GM19328 (cell line): ENCODE measurements at regions not wholly inside any gene's neighbourhood (a gene's known extent, or its start where the extent isn't known, plus 50 kb on each side); places are given as distances from the start of the nearest gene placed in this dataset.
"Not testable (repeated sequence)": the region's sequence is repeated elsewhere in the genome, so short reads cannot be mapped to it uniquely, and the experiment has no call there.

ENCODE experiments used
- ATAC-seq: cut with Tn5 transposase; IDR thresholded peaks from one replicate; pipeline ENCODE4 v1.9.1; 2021; ENCODE audit warnings: mild to moderate bottlenecking, moderate library complexity; ENCODE audit not compliant: unreplicated experiment

DNA sequence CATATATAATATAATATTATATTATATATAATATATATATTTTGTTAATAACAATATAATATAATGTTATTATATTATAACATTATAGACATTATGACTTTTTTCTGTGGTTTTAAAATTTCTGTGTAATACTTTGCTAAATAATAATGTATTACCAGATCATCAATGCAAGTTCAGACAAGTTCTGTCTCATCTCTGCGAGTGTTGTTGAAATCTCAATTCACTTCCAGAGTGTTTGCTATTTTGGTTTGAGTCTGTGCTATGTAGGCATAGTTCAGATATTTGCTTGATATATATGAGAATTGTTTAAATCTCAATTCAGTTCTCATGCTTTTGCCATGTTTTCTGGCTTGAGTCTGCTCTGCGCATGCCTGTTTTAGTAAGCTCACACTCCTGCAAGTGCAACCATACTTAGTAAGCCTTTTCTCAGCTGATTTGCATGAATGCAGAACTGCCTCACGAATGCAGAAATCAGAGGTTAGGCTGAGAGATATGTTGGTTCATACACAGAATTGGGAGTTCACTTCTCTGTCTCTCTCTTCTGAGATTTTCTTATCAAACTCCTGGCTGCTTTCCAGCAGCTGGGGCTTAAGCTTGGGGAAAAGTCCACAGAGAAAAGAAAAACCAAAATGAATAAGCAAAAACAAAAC, 830.2 kb upstream of the SORCS1 start:
- ATAC-seq, result no peak

DNA sequence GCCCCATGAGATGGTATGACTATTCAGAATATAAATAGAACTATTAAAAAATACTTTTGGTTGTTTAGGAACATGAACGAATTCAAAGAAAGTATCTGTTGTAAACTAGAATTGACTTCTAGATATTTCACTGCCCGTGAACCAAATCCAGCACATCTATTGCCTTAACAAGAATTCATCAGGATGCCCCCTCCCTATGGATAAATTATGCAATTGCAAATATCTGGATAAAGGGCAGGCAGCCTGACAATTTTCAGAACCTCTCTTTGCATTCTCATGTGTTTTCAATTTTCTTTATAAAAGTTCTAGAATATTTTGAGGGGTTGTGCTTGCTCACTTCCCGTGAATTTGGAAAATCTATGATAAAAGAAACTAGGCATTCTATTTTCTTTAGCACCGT, 822.1 kb upstream of the SORCS1 start:
- no peak for ATAC-seq

DNA sequence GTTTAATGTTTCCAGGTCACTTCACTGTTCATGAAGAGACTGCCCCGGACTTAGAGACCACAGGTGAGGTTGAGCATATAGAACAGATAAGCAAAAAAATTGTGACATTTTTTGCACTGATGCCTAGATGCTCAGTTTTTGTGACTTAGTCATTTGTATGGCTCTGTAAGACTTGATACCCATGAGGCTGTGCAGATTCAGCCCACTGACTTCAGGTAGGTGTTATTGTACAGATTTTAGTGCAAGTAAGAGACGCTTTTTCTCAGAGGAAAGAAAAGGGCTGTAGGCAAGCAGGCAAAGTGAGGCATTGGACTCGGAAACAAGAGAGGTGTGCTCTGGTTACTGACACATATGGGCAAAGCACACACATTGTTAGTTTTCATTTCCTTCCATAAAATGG, 820.1 kb upstream of the SORCS1 start:
- ATAC-seq, result no peak

DNA sequence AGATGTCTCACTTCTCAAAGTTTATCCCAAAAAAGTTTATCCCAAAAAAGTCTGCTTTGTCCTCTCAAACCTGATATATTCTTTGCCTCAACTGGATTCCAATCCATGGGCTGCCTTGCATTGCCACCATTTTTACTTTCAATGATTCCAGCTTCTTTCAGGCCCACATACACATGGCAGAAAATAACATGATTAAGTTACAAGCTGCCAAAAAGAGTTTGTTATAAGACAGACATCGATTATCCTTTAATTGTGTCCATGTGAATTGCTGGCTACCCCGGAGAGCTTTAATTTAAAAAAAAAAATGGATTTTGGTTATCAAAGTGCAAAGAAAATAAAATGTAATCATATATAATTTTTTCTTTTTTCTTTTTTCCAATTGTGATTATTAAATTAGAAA, 819.6 kb upstream of the SORCS1 start:
- ATAC-seq, result no peak

DNA sequence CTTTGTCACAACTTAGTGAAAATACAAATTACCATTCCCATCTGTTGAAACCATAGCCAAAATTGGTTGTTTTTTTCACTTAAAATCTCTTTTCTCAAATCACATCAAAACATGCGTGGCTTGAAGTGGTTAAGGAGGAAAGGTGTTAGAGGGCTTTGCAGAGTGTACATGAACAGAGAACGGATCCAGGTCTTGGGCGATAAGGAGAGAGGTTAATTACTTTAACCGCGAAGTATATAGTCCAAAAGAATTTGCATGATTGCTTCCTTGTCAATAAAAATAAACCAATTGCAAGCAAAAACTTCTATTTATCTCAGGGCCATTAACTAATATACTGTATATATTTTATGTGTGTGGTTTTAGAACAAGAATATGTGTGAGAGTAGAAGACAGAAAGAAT, 813.9 kb upstream of the SORCS1 start:
- ATAC-seq, result no peak

DNA sequence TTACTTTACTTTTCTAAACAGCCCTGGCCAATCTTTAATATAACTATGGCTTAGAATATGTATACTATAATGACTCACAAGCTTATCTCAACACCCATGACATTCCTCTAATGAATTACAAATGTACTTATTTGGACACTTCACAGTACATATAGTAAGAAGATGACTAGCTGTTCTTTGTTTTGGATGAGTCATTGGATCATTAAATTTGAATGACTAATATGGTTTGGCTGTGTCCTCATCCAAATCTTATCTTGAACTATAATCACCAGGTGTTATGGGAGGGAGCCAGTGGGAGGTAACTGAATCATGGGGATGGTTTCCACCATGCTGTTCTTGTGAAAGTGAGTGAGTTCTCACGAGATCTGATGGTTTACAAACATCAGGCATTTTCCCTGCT, 807.5 kb upstream of the SORCS1 start:
- ATAC-seq, result no peak

DNA sequence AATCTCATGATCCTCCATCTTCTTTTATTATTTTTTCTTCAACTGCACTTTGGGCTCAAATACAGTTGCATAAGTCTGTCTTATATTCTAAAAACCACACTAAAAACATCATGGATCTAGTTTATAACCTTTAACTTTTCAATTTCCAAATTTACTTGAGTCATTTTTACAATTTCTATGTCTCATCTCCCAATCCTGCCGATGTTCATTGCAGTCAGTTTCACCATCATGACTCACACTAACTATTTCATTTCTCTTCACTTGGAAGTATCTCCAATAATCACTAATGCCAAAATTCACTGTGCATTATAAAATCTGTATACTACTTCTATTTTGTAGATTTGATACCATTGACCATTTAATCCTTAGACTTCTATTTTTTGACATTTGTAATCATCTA, 806.9 kb upstream of the SORCS1 start:
- no peak for ATAC-seq

DNA sequence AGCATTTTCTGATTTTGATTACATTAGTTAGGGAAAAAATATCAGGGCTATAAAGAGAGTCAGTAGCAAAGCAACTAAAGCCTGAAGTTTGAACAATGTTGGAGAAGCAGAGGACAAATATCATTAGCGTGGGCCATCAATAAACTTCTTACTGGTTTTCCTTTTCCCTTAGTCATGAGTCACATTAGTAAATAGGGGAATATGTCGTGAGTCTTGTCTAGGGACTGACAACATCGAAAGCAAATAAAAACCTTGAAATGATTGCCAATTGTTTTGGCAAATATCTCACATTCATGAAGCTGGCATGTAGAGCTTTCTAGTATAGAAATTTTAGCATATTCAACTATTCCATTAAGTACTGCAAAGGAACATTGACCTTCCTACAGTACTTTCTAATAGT, 806.0 kb upstream of the SORCS1 start:
- no peak for ATAC-seq

DNA sequence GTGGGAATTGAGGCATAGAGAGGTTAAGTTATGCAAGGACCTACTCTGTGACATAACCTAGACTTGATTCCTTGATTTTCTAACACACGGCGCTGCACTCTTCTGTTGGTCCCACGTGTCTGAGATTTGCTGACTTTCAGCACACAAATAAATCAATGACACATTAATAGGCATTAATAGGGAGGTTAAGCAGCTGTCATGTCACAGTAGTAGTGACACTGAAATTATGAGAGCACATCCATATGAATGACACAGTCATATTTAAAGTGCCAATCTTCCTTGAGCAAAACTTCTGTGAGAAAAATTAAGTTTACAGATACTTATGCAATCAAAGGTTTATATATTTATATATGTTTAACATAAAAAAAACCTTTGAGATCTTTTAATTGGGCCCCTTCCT, 805.4 kb upstream of the SORCS1 start:
- ATAC-seq, result no peak

DNA sequence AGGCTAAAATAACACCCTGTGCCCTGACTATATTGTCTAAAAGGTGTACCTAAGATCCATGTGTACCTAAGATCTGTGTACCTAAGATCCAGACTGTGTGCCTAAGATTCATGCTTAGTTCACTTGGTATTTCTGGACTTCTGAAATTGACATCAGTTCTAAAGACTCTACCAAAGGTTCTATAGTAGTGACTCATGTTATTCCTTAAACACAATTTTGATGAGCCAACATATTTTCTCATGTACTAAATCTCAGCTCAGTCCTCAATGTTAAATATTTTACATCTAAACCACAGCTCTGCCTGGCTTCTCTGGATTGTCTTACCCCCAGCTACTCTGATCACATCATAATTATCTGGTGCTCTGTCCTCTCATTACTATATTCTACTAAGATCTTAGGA, 802.3 kb upstream of the SORCS1 start:
- no peak for ATAC-seq

DNA sequence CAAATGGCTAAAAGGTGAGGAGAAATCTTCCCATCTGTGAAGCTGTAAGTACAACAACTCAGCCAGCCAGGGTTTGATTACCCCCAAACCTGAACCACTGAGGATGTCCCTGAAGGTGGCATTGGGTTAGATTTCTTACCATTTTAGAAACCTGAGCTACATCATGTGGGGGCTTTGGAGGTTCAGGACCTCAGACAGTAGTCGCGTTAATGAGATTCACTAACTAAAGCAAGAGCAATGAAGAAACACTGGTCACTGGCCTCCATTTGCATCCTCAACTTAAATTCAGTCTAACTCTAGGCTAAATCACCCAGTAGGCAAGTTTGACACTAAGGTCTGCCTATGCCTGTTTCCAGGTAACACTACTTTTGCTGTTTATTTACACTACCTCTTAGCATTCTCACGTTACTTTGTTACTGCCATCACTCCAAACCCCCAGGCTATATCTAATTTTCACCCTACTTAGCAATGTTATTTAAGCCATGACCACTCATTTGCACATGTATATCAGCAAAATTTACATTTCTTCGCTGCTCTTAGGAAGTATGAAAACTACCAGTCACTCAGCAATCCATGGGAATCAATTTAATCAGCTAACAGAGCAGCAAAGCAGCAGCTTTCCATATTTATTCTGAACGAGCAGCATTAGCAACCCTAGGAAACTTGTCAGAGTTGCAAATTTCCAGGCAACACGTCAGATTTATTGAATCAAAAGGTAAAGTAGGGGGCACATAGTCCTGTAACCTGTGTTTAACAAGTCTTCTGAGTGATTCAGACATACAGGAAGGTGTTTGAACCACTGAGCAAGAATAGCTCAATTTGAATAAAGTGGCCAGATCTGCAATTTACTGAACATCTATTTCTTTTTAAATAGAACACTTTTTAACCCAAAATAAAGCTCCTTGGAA, 788.4 kb upstream of the SORCS1 start:
- ATAC-seq, result no peak

DNA sequence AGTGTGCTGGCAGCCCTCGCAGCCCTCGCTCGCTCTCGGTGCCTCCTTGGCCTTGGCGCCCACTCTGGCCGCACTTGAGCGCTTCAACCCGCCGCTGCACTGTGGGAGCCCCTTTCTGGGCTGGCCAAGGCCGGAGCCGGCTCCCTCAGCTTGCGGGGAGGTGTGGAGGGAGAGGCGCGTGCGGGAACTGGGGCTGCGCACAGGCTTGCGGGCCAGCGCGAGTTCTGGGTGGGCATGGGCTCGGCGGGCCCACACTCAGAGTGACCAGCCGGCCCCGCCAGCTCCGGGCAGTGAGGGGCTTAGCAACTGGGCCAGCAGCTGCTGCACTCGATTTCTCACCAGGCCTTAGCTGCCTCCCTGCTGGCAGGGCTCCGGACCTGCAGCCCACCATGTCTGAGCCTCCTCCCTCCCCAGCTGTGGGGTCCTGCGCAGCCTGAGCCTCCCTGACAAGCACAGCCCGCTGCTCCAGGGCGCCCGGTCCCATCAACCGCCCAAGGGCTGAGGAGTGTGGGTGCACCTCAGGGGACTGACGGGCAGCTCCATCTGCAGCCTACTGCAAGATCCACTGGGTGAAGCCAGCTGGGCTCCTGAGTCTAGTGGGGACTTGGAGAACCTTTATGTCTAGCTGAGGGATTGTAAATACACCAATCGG, 786.0 kb upstream of the SORCS1 start:
- ATAC-seq, result not testable (repeated sequence)

DNA sequence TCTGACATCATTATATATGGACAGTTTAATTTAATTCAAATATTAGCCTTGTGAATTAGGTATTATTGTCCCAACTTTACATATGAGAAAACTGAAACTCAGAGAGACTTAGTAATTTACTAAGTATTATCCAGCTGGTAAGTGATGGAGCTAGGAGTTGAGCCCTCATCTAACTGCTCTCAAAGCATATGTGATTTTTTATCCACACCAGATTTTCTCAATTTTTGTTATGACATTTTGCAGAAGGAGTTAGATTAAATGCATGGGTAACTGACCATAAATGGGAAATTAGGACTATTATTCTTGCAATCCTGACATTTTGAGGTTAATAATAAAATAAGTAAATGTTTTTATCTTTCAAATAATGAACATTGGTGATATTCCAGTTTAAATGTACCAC, 778.3 kb upstream of the SORCS1 start:
- ATAC-seq, result no peak

DNA sequence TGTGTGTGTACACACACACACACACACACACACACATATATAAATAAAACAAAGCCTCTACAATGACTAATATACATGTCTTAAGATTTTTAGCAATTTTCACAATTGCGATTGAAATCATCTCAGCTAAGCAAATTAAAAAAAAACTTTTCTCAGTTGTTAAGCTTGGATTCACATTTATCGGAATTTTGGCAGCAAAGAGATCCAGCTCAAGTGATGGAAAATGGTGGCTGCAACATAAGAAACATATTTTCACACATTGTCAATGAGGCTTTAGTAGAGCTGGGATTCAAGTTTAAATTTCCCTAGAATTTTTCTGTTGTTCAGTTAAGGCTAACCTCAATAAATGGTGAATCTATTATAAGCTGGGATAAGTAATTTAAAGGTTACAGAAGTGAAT, 768.6 kb upstream of the SORCS1 start:
- no peak for ATAC-seq

DNA sequence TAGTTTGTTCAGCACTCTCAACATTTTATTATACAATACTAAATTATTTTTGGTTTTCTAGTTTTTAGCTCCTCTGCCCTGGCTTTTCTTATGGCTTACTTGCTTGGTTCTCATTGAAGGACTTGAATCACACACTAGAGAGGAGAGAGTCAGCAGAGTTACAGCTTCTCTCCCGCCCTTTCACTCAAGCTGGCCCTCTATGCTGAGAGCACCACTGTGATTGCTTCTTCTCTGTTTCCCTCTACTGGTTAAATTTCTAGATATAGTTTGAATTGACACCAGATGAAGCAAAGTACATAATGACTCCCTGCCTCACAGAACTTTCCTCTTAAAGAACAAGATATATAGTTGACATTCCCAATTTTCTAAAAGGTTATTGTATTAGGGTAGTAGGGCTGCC, 767.3 kb upstream of the SORCS1 start:
- ATAC-seq, result no peak

DNA sequence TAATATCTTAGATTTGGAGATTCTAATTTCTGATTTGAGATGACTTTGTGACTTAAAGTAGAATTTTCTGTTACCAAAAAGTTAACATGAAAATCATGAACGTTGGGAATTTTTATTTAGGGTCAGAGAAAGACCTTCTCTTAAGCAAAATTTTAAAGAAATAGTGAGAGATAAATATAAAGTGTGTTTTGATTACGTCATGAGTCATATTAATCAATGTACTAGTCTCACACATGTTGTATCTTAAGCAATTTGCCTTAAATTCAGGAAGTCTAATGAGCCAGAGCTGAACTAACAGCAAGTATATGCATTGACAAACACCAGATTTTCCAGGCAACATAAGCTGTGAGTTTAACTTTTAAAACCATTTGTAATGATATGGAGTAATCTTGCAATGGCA, 765.5 kb upstream of the SORCS1 start:
- no peak for ATAC-seq

DNA sequence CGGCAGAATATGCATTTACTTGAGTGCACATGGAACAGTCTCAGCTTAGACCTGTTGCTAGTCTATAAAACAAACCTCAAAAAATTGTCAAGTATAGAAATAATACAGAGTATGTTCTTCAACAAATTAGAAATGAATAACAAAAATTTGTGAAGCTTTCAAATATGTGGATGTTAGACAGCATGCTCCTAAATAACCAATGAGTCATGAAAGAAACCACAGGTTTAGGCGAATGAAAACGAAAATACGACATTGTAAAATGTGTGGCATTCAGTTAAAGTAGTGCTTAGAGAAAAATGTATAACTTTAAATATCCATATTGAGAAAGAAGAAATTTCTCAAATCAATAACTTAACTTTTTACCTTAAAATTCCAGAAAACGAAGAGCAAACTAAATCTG, 760.0 kb upstream of the SORCS1 start:
- no peak for ATAC-seq

DNA sequence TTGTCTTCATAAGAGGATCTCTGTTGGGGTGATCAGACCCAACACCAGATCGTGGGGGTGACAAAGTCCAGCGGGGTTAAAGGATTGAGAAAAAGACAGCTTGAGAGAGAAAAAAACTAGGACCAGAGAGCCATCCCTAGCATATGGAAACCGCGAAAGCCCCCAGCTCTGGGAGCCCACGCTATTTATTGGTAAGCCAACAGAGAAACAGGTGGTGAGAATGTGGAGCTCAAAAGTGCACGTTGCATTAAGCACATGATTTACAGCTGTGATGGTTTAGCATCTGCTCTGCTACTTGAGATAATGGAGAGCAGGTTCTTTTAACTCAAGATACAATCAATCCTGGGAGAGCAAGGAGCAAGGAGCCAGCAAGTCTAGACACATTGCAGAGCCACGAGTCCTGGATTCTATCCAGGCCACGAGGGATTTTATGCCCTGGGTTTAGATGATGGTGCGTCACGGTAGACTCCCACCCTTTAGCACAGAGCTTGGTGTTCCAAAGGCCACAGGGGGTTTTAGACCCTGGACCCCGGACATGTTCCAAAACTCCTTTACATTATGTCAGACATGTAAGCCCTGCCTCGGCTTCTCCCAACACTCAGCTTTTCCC, 755.2 kb upstream of the SORCS1 start:
- ATAC-seq, result no peak

DNA sequence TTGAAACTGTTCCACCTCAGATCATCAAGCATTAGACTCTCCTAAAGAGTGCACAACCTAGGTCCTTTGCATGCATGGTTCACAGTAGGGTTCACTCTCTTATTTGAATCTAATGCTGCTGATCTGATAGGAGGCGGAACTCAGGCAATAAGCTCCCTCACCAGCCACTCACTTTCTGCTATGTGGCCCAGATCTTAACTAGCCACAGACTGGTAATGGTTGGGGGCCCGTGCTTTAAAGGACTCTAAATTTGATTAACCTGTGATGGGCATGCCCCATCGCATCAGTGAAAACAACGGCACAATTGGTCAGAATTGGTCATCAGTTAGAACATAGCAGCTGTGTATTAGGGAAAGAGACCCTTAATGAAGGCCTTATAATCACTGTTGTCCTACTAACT, 753.7 kb upstream of the SORCS1 start:
- no peak for ATAC-seq

DNA sequence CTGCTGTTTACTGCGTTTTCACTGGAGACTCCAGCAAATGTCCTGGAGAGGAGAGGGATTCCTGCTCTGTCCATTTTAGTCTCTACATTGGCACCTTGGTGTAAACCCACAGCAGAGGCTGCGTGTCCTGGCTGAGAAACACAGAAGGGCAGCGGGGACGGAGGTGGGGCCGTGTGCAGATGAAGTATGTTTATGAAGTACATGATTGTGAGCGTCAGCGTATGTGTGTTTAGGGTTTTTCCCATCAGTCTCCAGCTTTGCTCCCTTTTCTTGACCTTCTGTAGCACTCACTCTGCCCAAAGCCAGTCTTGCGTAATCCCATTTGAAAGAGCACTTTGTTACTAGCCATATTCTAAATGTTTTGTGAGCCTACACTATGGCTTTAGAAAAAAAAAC, 750.7 kb upstream of the SORCS1 start:
- ATAC-seq, result no peak

DNA sequence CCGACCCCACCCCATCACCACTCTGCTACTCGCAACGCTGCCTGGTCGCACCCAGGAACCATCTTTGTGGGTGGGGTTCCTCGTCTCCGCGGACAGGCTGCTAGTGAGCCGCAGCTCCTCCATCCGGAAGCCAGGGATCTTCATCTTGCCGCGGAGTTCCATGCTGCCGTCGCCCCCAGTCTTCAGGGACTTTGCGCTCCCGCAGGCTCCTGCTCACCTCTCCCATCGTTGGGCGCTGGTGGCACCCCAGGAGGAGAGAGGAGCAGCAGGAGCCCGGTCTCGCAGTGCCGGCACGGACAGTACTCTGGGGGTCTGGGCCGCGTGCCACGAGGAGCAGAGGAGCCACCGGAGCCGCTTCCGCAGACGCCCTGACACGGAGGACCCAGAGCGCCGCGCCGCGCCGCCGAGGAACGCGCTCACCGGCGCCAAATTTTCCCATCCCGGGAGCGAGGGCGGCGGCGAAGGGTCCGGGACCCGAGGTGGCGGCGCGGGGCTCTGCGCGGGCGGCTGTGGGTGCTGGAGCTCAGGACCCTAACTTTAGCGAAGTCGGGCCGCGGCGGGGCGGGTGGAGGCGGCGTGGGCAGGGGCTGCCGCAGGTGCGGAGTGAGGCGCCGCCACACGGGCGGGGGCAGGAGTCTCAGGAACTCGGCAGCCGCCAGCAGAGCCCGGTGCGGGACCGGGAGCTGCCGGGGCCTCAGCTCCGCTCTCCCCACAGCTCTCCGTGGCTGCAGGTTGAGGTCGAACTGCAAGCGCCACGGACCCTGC, 750.1 kb upstream of the SORCS1 start:
- ATAC-seq, result no peak
